Fibroblast of pulmonary artery (primary cell): ENCODE measurements at regions not wholly inside any gene's neighbourhood (a gene's known extent, or its start where the extent isn't known, plus 50 kb on each side); places are given as distances from the start of the nearest gene placed in this dataset.

Source experiments
- DNase-seq: peaks from one replicate; pipeline ENCODE4 v3.0.0-alpha.2; 2010; ENCODE audit warnings: low read depth
- H3K4me3 ChIP-seq: replicated peaks from 2 replicates; pipeline ENCODE4 v1.5.1; 2011; ENCODE audit warnings: low read depth, mild to moderate bottlenecking, control low read depth, low read length, moderate library complexity
- TF ChIP-seq, protein P1 (sequence below): IDR thresholded peaks from 2 replicates; pipeline ENCODE4 v1.5.1; 2011; ENCODE audit warnings: mild to moderate bottlenecking, control low read depth, low read length, inconsistent platforms; ENCODE audit errors: missing control alignments

- no peak for DNase-seq
- no peak overlapping the region for H3K4me3 ChIP-seq
- TF ChIP-seq, protein P1, sequence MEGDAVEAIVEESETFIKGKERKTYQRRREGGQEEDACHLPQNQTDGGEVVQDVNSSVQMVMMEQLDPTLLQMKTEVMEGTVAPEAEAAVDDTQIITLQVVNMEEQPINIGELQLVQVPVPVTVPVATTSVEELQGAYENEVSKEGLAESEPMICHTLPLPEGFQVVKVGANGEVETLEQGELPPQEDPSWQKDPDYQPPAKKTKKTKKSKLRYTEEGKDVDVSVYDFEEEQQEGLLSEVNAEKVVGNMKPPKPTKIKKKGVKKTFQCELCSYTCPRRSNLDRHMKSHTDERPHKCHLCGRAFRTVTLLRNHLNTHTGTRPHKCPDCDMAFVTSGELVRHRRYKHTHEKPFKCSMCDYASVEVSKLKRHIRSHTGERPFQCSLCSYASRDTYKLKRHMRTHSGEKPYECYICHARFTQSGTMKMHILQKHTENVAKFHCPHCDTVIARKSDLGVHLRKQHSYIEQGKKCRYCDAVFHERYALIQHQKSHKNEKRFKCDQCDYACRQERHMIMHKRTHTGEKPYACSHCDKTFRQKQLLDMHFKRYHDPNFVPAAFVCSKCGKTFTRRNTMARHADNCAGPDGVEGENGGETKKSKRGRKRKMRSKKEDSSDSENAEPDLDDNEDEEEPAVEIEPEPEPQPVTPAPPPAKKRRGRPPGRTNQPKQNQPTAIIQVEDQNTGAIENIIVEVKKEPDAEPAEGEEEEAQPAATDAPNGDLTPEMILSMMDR = no peak
These were observed 210.5 kb upstream of the RNF32 start for GRCh38 chr7:156430109-156430508.

- H3K4me3 ChIP-seq = no peak overlapping the region
- TF ChIP-seq, protein P1 = no peak
- no peak for DNase-seq
These were observed 211.1 kb upstream of the RNF32 start for GRCh38 chr7:156429514-156429913.

DNA sequence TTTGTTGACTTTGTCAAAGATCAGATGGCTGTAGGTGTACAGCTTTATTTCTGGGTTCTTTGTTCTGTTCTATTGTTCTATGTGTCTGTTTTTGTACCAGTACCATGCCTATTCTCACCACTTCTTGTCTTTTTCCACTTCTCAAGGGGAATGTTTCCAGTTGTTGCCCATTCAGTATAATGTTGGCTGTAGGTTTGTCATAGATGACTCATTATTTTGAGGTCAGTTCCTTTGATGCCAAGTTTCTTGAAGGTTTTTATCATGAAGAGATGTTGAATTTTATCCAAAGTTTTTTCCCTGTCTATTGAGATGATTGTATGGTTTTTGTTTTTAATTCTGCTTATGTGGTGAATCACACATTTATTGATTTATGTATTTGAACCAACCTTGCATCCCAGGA lies 216.7 kb upstream of the RNF32 start:
- DNase-seq = no peak
- H3K4me3 ChIP-seq = no peak overlapping the region
- TF ChIP-seq, protein P1 = no peak

DNA sequence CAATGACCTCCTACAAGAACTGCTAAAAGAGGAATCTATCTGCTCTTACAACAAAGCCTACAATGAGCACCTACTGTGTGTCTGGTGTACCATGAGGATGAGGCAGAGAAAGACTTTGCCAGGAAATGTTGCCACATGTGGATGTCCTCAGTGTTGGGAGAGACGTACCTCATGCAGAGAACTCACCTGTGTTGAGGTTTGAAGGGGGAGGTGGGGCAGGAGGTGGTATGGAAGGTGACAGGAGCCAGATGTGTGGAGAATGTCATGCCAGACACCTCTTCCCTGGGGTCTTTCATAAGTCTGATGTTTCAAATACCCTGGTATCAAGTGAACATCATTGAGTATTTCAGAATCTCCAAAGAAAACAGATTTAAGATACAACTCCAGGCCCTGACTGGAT lies 220.1 kb upstream of the RNF32 start:
- no peak for DNase-seq
- no peak overlapping the region for H3K4me3 ChIP-seq
- TF ChIP-seq, protein P1 = no peak

DNA sequence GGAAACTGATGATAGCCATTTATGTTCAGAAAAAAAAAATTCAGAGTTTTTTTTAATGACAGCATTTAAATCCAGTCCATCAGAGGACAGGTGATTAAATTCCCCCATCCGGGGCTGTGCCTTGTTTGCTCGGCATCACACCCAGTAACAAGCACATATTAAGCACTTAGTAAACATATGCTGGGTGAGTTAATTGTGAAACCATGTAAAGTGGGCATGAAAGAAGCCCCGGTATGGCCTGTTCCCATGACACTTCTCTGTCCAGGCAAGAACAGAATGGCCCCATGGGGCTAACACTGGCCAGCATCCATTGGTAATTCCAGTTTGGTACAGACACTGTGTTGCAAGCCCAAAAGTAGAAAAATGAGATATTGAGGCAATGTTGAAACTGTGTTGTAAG lies 220.8 kb upstream of the RNF32 start:
- no peak overlapping the region for H3K4me3 ChIP-seq
- TF ChIP-seq, protein P1 = no peak

GRCh38 chr7:156402255-156402654 lies 238.3 kb upstream of the RNF32 start:
- TF ChIP-seq, protein P1 = no peak
- H3K4me3 ChIP-seq = no peak overlapping the region
- no peak for DNase-seq

More for the DNA sequence above, 220.8 kb upstream of the RNF32 start:
- DNase-seq = no peak

DNA sequence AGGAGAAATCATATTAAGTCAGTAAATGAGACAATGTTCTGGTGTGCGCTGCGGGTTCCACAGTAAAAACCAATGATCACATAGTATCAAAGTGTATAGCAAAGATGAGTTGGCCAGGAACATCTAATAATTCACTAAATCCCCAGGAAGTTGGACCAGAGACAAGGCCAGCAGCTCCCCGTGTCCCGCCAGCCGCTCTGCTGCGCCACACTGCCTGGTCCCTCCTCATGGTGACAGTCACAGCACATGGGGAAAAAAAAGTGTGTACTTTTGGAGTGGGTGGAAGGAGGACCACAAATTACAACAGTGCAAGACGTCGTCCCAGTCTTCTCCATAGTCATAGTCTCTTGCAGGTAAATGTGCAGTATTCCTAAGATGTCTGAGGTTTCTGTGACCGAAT lies 239.0 kb upstream of the RNF32 start:
- no peak overlapping the region for H3K4me3 ChIP-seq

More for the DNA sequence above, 239.0 kb upstream of the RNF32 start:
- no peak for DNase-seq
- TF ChIP-seq, protein P1 = no peak
